Uterus (tissue), 2 donors: ENCODE measurements at regions not wholly inside any gene's neighbourhood (a gene's known extent, or its start where the extent isn't known, plus 50 kb on each side); places are given as distances from the start of the nearest gene placed in this dataset.

Experiments used
- POLR2A ChIP-seq, 2 donors: fragments of 450-650 bp; IDR thresholded peaks; one replicate each; pipeline ENCODE4 v1.6.1; 2016; ENCODE audit warnings: antibody characterized with exemption in 2 of 2, mild to moderate bottlenecking in 1 of 2, moderate library complexity in 1 of 2
- TF ChIP-seq, protein P1 (sequence below), 4 experiments: fragments of 200-600 bp in 2 of 4; fragments of 450-650 bp in 2 of 4; sonication (generic) in 2 of 4; IDR thresholded peaks; one replicate each; pipeline ENCODE4 v1.5.1; 2016 to 2019; ENCODE audit warnings: antibody characterized with exemption in 4 of 4, mild to moderate bottlenecking in 2 of 4, moderate library complexity in 1 of 4

DNA sequence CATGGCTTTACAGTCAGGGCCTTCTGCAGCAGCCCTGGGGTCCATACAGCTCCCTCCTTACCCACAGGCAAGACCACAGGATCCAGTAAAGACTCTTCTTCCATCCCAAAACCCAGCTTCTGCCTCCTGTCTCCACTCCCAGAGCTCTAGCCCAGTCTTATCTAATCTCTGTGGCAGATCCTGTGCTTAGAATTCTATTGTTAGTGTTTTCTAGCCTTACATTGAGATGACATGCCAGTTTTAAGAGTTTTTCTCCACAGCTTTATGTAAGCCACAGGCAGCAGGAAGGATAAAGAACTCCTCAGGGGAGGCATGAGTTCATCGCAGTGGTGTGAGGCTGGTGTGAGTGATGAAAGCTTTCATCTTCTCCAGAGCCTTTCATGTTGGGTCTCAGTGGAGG, 129.1 kb downstream of the RCHY1 start:
- TF ChIP-seq, protein P1, sequence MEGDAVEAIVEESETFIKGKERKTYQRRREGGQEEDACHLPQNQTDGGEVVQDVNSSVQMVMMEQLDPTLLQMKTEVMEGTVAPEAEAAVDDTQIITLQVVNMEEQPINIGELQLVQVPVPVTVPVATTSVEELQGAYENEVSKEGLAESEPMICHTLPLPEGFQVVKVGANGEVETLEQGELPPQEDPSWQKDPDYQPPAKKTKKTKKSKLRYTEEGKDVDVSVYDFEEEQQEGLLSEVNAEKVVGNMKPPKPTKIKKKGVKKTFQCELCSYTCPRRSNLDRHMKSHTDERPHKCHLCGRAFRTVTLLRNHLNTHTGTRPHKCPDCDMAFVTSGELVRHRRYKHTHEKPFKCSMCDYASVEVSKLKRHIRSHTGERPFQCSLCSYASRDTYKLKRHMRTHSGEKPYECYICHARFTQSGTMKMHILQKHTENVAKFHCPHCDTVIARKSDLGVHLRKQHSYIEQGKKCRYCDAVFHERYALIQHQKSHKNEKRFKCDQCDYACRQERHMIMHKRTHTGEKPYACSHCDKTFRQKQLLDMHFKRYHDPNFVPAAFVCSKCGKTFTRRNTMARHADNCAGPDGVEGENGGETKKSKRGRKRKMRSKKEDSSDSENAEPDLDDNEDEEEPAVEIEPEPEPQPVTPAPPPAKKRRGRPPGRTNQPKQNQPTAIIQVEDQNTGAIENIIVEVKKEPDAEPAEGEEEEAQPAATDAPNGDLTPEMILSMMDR (IDR thresholded peaks at IDR 0.05) = no peak
- TF ChIP-seq POLR2A (IDR thresholded peaks at IDR 0.05) = no peak
